ENCODE measurements at regions not wholly inside any gene's neighbourhood (a gene's known extent, or its start where the extent isn't known, plus 50 kb on each side); places are given as distances from the start of the nearest gene placed in this dataset.

GRCh38 chr2:62413116-62413663, 92.8 kb downstream of the TMEM17 start:
- TF ChIP-seq CTCF (IDR thresholded peaks at IDR 0.05) (no peak), POLR2A (IDR thresholded peaks at IDR 0.05) (no peak)

All from tibial nerve (tissue), 3 donors.